Gastrocnemius medialis (tissue), 4 donors: ENCODE measurements at regions not wholly inside any gene's neighbourhood (a gene's known extent, or its start where the extent isn't known, plus 50 kb on each side); places are given as distances from the start of the nearest gene placed in this dataset.

Experiments used
- CTCF ChIP-seq, 5 experiments: fragments of 450-650 bp in 3 of 5; fragments of 200-600 bp in 2 of 5; sonication (generic) in 2 of 5; IDR thresholded peaks in 4 of 5; conservative IDR thresholded peaks in 1 of 5; 1 replicate in 4 of 5; 2 replicates in 1 of 5; pipeline ENCODE4 v1.5.1; 2016 to 2019; ENCODE audit warnings: antibody characterized with exemption in 5 of 5, mild to moderate bottlenecking in 3 of 5, moderate library complexity in 3 of 5
- POLR2A ChIP-seq, 2 donors: fragments of 450-650 bp; IDR thresholded peaks; one replicate each; pipeline ENCODE4 v1.6.1; 2017; ENCODE audit warnings: antibody characterized with exemption in 2 of 2, mild to moderate bottlenecking in 2 of 2, moderate library complexity in 2 of 2

DNA sequence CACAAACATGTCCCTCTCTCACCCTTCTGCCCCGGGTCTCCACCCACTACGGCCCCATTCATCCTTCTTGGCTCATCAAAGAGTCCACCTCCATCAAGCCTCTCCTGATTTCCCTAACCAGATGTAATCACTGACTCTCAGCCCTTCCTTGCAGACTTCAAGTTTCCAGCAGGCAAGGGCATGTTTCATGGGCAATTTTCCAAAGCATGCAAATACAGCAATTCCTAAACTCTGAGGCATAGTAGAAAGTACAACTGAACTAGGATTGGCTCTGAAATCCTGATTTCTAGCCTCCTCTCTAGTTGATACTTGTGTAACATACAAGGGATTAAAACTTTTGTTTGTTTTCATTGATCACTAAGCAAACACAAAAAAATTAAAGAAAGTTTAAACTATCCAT is 109.1 kb upstream of the GADD45A start:
- TF ChIP-seq CTCF (IDR thresholded peaks at IDR 0.05 in 4 of 5, conservative IDR thresholded peaks at IDR 0.05 in 1 of 5) (no peak), POLR2A (IDR thresholded peaks at IDR 0.05) (no peak)
